Endodermal cell (in vitro differentiated cells): ENCODE measurements at regions not wholly inside any gene's neighbourhood (a gene's known extent, or its start where the extent isn't known, plus 50 kb on each side); places are given as distances from the start of the nearest gene placed in this dataset.

Source experiments
- DNase-seq: peaks from one replicate; pipeline ENCODE4 v3.0.0-alpha.2; 2017
- H3K27ac ChIP-seq: 2 replicates; pipeline ENCODE4 v1.5.1; 2013; ENCODE audit warnings: mild to moderate bottlenecking, low read depth, low read length, moderate library complexity
- H3K27me3 ChIP-seq: 2 replicates; pipeline ENCODE4 v1.6.1; 2013; ENCODE audit warnings: mild to moderate bottlenecking, low read length, moderate library complexity; ENCODE audit not compliant: insufficient read depth, control insufficient read depth, poor library complexity, severe bottlenecking
- H3K36me3 ChIP-seq: 2 replicates; pipeline ENCODE4 v1.7.0; 2013; ENCODE audit warnings: mild to moderate bottlenecking, low read length, moderate library complexity; ENCODE audit not compliant: control insufficient read depth, insufficient read depth
- H3K4me1 ChIP-seq: one replicate; pipeline ENCODE4 v1.7.0; 2013; ENCODE audit warnings: low read length; ENCODE audit not compliant: control insufficient read depth, insufficient read depth
- H3K4me3 ChIP-seq: 2 replicates; pipeline ENCODE4 v1.5.1; 2013; ENCODE audit warnings: mild to moderate bottlenecking, low read length, moderate library complexity
- H3K9ac ChIP-seq: 2 replicates; pipeline ENCODE4 v1.6.1; 2013; ENCODE audit warnings: mild to moderate bottlenecking, low read length, moderate library complexity; ENCODE audit not compliant: poor library complexity, severe bottlenecking; ENCODE audit errors: extremely low read depth
- H3K9me3 ChIP-seq: 2 replicates; pipeline ENCODE4 v1.6.1; 2013; ENCODE audit warnings: mild to moderate bottlenecking, low read length, moderate library complexity; ENCODE audit not compliant: control insufficient read depth
- H3K27ac Mint-ChIP-seq: 2 replicates; pipeline ENCODE4 v1.8.0; 2020; ENCODE audit warnings: mixed read lengths
- H3K27me3 Mint-ChIP-seq: 2 replicates; pipeline ENCODE4 v1.8.0; 2021; ENCODE audit warnings: mild to moderate bottlenecking, mixed read lengths; ENCODE audit not compliant: insufficient read depth
- H3K36me3 Mint-ChIP-seq: 2 replicates; pipeline ENCODE4 v1.8.0; 2020; ENCODE audit warnings: low read depth, mixed read lengths
- H3K4me1 Mint-ChIP-seq: 2 replicates; pipeline ENCODE4 v1.8.0; 2020; ENCODE audit warnings: mixed read lengths
- H3K4me3 Mint-ChIP-seq: 2 replicates; pipeline ENCODE4 v1.8.0; 2020; ENCODE audit warnings: mild to moderate bottlenecking, moderate library complexity, mixed read lengths
- H3K9me3 Mint-ChIP-seq: 2 replicates; pipeline ENCODE4 v1.8.0; 2020; ENCODE audit warnings: mild to moderate bottlenecking, mixed read lengths
- CTCF ChIP-seq: fragments of 200-600 bp; sonication (generic); conservative IDR thresholded peaks from 2 replicates; pipeline ENCODE4 v1.5.0; 2021; ENCODE audit warnings: antibody characterized with exemption, mild to moderate bottlenecking
- WGBS, 2 experiments: methylation state at CpG; one replicate each; pipeline versions ENCODE4 v1.1.5 to v1.1.7; 2013; ENCODE audit warnings: missing lambda C conversion rate in 2 of 2, mixed read lengths in 1 of 2; ENCODE audit not compliant: insufficient coverage in 1 of 2, insufficient read length in 1 of 2; 5-methylcytosine and 5-hydroxymethylcytosine counted together

GRCh38 chr11:112761911-112762706, 199.1 kb upstream of the NCAM1 start:
- Mint-ChIP-seq H3K36me3 (no peaks in the 10 kb centered on the region), H3K4me3 (no peak overlapping the region), H3K4me1 (peaks cover 2% of the 10 kb centered on the region), H3K27ac (no peak overlapping the region), H3K27me3 (peaks cover 4% of the 10 kb centered on the region), H3K9me3 (no peaks in the 10 kb centered on the region)
- H3K4me3 ChIP-seq, result no peak overlapping the region
- H3K36me3 ChIP-seq, result no peaks in the 10 kb centered on the region
- H3K27ac ChIP-seq, result no peak overlapping the region
- H3K4me1 ChIP-seq, result no peaks in the 10 kb centered on the region
- no peaks in the 10 kb centered on the region for H3K9me3 ChIP-seq
- TF ChIP-seq CTCF, result no peak
- no peak for DNase-seq
- H3K27me3 ChIP-seq, result no peaks in the 10 kb centered on the region
- 90 to 100% methylated on average over 1 to 6 of the region's 6 CpGs for WGBS, 2 experiments
- no peak overlapping the region for H3K9ac ChIP-seq

DNA sequence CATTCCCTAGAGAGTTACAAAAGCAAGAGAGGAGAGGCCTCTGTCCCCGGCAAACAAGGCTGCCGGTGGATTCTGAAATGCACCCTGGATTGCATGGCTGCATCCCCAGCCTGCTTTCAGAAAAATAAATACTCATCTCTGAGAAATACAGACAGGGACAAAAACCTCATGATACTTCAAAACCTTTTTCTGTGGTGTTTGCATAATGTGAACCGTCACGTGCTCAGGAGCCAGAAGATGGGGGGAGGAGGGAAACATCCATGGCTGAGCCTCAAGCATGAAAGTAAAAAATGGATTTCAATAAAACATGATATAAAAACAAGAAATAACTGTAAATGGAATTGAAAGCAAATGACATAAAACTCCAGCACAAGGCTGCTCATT, 198.5 kb upstream of the NCAM1 start:
- Mint-ChIP-seq H3K27ac (no peak overlapping the region), H3K4me1 (peaks cover 2% of the 10 kb centered on the region), H3K9me3 (no peaks in the 10 kb centered on the region), H3K36me3 (no peaks in the 10 kb centered on the region), H3K27me3 (peaks cover 4% of the 10 kb centered on the region), H3K4me3 (no peak overlapping the region)
- whole genome bisulfite sequencing, 2 experiments, result 97 to 100% methylated on average over 2 to 4 of the region's 4 CpGs
- Histone ChIP-seq H3K4me3 (no peak overlapping the region), H3K36me3 (no peaks in the 10 kb centered on the region), H3K27ac (no peak overlapping the region), H3K9me3 (no peaks in the 10 kb centered on the region), H3K4me1 (no peaks in the 10 kb centered on the region), H3K9ac (no peak overlapping the region), H3K27me3 (no peaks in the 10 kb centered on the region)
- DNase-seq, result no peak
- no peak for TF ChIP-seq CTCF

DNA sequence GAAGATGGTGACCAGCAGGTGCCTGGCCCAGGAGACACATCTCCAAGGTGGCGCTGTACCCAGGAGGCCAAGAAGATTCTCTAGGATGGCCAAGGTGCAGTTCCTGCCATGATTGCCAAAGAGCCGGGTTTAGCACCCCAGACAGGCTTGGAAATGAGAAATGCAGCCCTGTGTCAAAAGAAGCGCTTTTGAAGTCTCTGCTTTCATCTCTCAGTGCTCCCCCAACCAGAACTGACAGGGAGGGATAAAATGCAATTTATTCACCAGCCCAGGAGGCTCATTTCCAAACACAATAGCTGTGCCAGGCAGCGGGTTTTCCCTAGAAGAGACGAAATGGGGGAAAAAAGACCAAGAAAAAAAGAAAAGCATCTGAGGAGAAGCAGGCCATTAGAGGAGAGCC, 195.9 kb upstream of the NCAM1 start:
- no peak for TF ChIP-seq CTCF
- Mint-ChIP-seq H3K36me3 (no peaks in the 10 kb centered on the region), H3K27me3 (peaks cover 4% of the 10 kb centered on the region), H3K9me3 (no peaks in the 10 kb centered on the region), H3K4me1 (no peaks in the 10 kb centered on the region), H3K27ac (no peak overlapping the region), H3K4me3 (no peak overlapping the region)
- no peaks in the 10 kb centered on the region for H3K27me3 ChIP-seq
- H3K4me3 ChIP-seq, result no peak overlapping the region
- no peak for DNase-seq
- H3K27ac ChIP-seq, result no peak overlapping the region
- no peaks in the 10 kb centered on the region for H3K4me1 ChIP-seq
- H3K9ac ChIP-seq, result no peak overlapping the region
- H3K9me3 ChIP-seq, result no peaks in the 10 kb centered on the region
- WGBS, 2 experiments, result 88 to 100% methylated on average over 4 to 5 of the region's 5 CpGs
- no peaks in the 10 kb centered on the region for H3K36me3 ChIP-seq
